Neural cell (in vitro differentiated cells): ENCODE measurements at regions not wholly inside any gene's neighbourhood (a gene's known extent, or its start where the extent isn't known, plus 50 kb on each side); places are given as distances from the start of the nearest gene placed in this dataset.
A peak's percentile ranks its signal among the peaks of the same experiment; 100 is the strongest.

ENCODE experiments used
- H2AFZ ChIP-seq: fragments of 200-600, 300-800 bp; sonication (generic), shearing (Covaris generic); 2 replicates; pipeline ENCODE4 v1.6.0; 2014; ENCODE audit warnings: low read depth, mild to moderate bottlenecking, antibody characterized with exemption, low read length, moderate library complexity
- H3F3A ChIP-seq: fragments of 200-600 bp; shearing (Covaris generic); 2 replicates; pipeline ENCODE4 v1.6.1; 2016; ENCODE audit warnings: mild to moderate bottlenecking, moderate library complexity, mixed read lengths, antibody characterized with exemption, low read length; ENCODE audit not compliant: insufficient read depth, poor library complexity, severe bottlenecking
- H3K27ac ChIP-seq: fragments of 200-600, 300-800 bp; sonication (generic), shearing (Covaris generic); 2 replicates; pipeline ENCODE4 v1.5.1; 2014; ENCODE audit warnings: mild to moderate bottlenecking, low read length, moderate library complexity
- H3K27me3 ChIP-seq: fragments of 300-800, 200-600 bp; sonication (generic), shearing (Covaris generic); 2 replicates; pipeline ENCODE4 v1.6.0; 2014; ENCODE audit warnings: mild to moderate bottlenecking, low read depth, low read length, moderate library complexity; ENCODE audit not compliant: insufficient read depth
- H3K36me3 ChIP-seq: fragments of 300-800, 200-600 bp; sonication (generic), shearing (Covaris generic); 2 replicates; pipeline ENCODE4 v1.5.1; 2014; ENCODE audit warnings: mild to moderate bottlenecking, antibody characterized with exemption, low read length, moderate library complexity; ENCODE audit not compliant: insufficient read depth
- H3K4me2 ChIP-seq: fragments of 300-800, 200-600 bp; sonication (generic), shearing (Covaris generic); 2 replicates; pipeline ENCODE4 v1.6.0; 2014; ENCODE audit warnings: mild to moderate bottlenecking, low read length
- H3K4me3 ChIP-seq: fragments of 300-800, 200-600 bp; sonication (generic), shearing (Covaris generic); 2 replicates; pipeline ENCODE4 v1.5.1; 2014; ENCODE audit warnings: mild to moderate bottlenecking, low read length, moderate library complexity
- H3K79me2 ChIP-seq: fragments of 200-600 bp; shearing (Covaris generic); replicated peaks from 2 replicates; pipeline ENCODE4 v1.6.0; 2014; ENCODE audit warnings: mild to moderate bottlenecking, low read length, moderate library complexity; ENCODE audit not compliant: insufficient read depth
- H3K9ac ChIP-seq: fragments of 300-800, 200-600 bp; sonication (generic), shearing (Covaris generic); 2 replicates; pipeline ENCODE4 v1.6.1; 2016; ENCODE audit warnings: mild to moderate bottlenecking, low read length, mixed read lengths
- H3K9me2 ChIP-seq: fragments of 200-600 bp; shearing (Covaris generic); 2 replicates; pipeline ENCODE4 v1.6.1; 2016; ENCODE audit warnings: mild to moderate bottlenecking, low read length, mixed read lengths; ENCODE audit not compliant: insufficient read depth
- H3K9me3 ChIP-seq: fragments of 200-600, 300-800 bp; sonication (generic), shearing (Covaris generic); 2 replicates; pipeline ENCODE4 v1.6.1; 2016; ENCODE audit warnings: mild to moderate bottlenecking, mixed run types, low read length, moderate library complexity, mixed read lengths
- H4K20me1 ChIP-seq: fragments of 200-600 bp; shearing (Covaris generic); 2 replicates; pipeline ENCODE4 v1.6.1; 2016; ENCODE audit warnings: mild to moderate bottlenecking, mixed run types; ENCODE audit not compliant: insufficient read depth
- EP300 ChIP-seq: fragments of 450-650 bp; conservative IDR thresholded peaks from 2 replicates; pipeline ENCODE4 v1.6.1; 2014; ENCODE audit warnings: antibody characterized with exemption, mild to moderate bottlenecking, moderate library complexity; ENCODE audit not compliant: poor library complexity, severe bottlenecking
- EZH2 ChIP-seq: fragments of 200-600, 300-800 bp; shearing (Covaris generic), sonication (generic); IDR thresholded peaks from 2 replicates; pipeline ENCODE4 v1.6.1; 2014; ENCODE audit warnings: antibody characterized with exemption, low read length, borderline replicate concordance, mild to moderate bottlenecking; ENCODE audit not compliant: insufficient read depth, poor library complexity, severe bottlenecking
- POLR2AphosphoS5 ChIP-seq: IDR thresholded peaks from 2 replicates; pipeline ENCODE4 v1.6.1; 2012
- RAD21 ChIP-seq: fragments of 450-650 bp; conservative IDR thresholded peaks from 2 replicates; pipeline ENCODE4 v1.6.1; 2014; ENCODE audit warnings: antibody characterized with exemption, mild to moderate bottlenecking, moderate library complexity
- SMC3 ChIP-seq: fragments of 450-650 bp; conservative IDR thresholded peaks from 2 replicates; pipeline ENCODE4 v1.6.1; 2014; ENCODE audit warnings: antibody characterized with exemption, mild to moderate bottlenecking, moderate library complexity; ENCODE audit not compliant: poor library complexity
- TAF1 ChIP-seq: IDR thresholded peaks from 2 replicates; pipeline ENCODE4 v1.6.1; 2012; ENCODE audit warnings: low read depth
- TF ChIP-seq, protein P1 (sequence below): fragments of 450-650 bp; IDR thresholded peaks from 2 replicates; pipeline ENCODE4 v1.5.1; 2014; ENCODE audit warnings: antibody characterized with exemption, mild to moderate bottlenecking, moderate library complexity; ENCODE audit not compliant: poor library complexity, severe bottlenecking

DNA sequence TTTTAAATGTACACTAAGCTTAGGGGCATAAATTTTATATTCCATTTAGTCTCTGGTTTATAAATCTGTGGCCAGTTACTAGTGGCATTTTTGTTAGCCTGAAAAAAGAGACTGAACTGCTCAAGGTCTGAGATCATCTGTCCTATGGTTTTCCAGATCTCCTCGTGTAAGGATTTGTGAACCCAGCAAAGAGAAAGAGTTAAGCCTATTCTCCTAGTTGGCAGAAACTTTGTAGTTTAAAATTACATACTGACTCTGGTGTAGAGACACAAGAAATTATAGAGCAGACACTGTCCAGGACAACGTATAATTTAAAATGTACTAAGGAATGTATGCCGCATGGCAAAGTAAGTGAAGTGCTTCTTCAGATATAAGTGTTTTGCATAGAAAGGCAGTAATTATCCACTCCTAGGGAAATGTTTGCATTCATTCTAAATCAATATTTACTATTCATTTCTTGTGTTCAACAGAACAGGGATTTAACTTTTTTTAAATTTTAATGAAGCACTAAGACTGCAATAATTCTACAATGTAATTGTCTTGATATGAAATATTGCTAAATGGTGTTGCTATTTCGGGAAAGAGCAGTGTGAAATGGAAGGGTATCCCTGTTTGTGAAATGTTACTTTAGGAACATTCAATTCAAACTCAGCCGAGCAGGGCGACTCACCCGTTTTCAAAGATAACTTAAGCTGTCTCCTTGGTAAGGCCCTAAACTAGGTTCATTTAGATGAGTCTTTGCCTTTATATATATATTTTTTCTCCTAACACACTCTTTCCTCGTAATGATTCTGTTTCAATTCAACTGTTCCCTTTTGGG lies 508.4 kb upstream of the ZEB2 start:
- Histone ChIP-seq H3K4me2 (no peak overlapping the region), H3K9me3 (no peaks in the 10 kb centered on the region), H3K9me2 (no peaks in the 10 kb centered on the region), H3K9ac (no peak overlapping the region), H4K20me1 (no peaks in the 10 kb centered on the region), H3K27ac (no peak overlapping the region), H3K79me2 (no peaks in the 10 kb centered on the region), H3K27me3 (no peaks in the 10 kb centered on the region), H2AFZ (no peak overlapping the region), H3F3A (no peaks in the 10 kb centered on the region), H3K4me3 (no peak overlapping the region), H3K36me3 (no peaks in the 10 kb centered on the region)
- TF ChIP-seq EZH2 (no peak), EP300 (no peak), TAF1 (no peak), RAD21 (no peak), SMC3 (no peak), POLR2AphosphoS5 (no peak)
- TF ChIP-seq, protein P1, sequence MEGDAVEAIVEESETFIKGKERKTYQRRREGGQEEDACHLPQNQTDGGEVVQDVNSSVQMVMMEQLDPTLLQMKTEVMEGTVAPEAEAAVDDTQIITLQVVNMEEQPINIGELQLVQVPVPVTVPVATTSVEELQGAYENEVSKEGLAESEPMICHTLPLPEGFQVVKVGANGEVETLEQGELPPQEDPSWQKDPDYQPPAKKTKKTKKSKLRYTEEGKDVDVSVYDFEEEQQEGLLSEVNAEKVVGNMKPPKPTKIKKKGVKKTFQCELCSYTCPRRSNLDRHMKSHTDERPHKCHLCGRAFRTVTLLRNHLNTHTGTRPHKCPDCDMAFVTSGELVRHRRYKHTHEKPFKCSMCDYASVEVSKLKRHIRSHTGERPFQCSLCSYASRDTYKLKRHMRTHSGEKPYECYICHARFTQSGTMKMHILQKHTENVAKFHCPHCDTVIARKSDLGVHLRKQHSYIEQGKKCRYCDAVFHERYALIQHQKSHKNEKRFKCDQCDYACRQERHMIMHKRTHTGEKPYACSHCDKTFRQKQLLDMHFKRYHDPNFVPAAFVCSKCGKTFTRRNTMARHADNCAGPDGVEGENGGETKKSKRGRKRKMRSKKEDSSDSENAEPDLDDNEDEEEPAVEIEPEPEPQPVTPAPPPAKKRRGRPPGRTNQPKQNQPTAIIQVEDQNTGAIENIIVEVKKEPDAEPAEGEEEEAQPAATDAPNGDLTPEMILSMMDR: no peak

DNA sequence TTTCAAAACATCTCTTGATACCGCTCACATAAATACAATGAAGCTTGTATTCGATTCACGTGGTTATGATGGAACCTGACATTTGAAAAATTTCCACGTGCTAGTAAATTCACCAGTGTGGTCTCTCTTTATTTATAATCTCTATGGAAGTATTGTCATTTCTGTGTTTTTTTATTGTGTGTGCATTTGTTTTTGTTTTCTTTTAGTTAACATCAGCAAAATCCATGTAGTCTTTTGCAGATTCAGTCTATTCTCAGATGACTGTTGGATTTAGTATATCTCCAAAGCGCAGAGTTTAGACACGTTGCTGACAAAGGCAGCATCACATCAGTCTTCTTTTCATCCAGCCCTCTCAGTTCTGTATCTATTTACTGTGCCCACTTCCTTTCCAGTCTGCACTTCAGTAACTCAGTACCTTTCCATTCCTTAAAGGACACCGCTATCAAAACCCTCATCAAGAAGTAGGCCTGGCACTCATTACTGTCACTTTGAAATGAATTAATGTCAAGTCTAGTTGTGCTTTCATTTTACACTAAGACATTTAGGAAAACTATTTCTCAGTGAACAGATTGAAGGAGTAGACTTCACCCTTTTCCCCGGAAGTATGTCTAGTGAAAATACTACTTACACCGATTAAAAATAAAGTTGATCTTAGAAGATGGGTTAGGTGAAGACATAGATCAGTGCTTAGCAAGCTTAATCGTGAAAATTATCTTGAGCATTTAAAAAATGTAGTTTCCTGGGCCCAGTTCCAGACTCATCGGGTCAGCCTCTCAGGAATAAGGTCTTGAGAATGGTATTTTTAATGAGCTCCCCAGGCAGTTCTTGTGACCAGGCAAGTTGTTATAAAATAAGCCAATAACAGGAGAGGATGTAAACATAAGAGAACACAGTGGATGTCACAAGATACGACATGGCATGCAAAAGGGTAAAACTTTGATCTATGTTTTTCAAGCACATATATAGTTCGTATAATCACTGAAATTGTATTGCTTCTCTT lies 506.8 kb upstream of the ZEB2 start:
- Histone ChIP-seq H4K20me1 (no peaks in the 10 kb centered on the region), H3K27ac (no peak overlapping the region), H3K4me3 (no peak overlapping the region), H3K4me2 (no peak overlapping the region), H3K9me3 (no peaks in the 10 kb centered on the region), H2AFZ (no peak overlapping the region), H3K9ac (no peak overlapping the region), H3K27me3 (no peaks in the 10 kb centered on the region), H3K36me3 (no peaks in the 10 kb centered on the region), H3K79me2 (no peaks in the 10 kb centered on the region), H3F3A (no peaks in the 10 kb centered on the region), H3K9me2 (no peaks in the 10 kb centered on the region)
- TF ChIP-seq EP300: peak; percentile 13
- TF ChIP-seq, protein P1: no peak
